H1 (cell line): ENCODE measurements at regions not wholly inside any gene's neighbourhood (a gene's known extent, or its start where the extent isn't known, plus 50 kb on each side); places are given as distances from the start of the nearest gene placed in this dataset.

Source experiments
- CTCF ChIA-PET: fragments of 300-600 bp; sonication (Branson Sonifier 250); formaldehyde crosslinking; loops from one replicate; lab custom pipeline; 2021; ENCODE audit not compliant: partially characterized antibody; lab: Charles Lee
- POLR2A ChIA-PET: fragments of 300-600 bp; sonication (Branson Sonifier 250); formaldehyde crosslinking; loops from one replicate; lab custom pipeline; 2021; ENCODE audit warnings: inconsistent platforms; ENCODE audit not compliant: partially characterized antibody; lab: Charles Lee
- DNase-seq, 2 experiments: peaks; one replicate each; pipeline versions ENCODE4 v3.0.0 to v3.0.0-alpha.2; 2010 to 2022; ENCODE audit warnings: low spot score in 2 of 2, low read depth in 1 of 2, mixed read lengths in 1 of 2
- FAIRE-seq: peaks from 2 replicates; lab custom pipeline; 2011; peaks lifted over from hg19 to GRCh38; lab: Jason Lieb, UNC
- H2AFZ ChIP-seq: 2 replicates; pipeline ENCODE4 v1.8.1; 2012; ENCODE audit warnings: low read length, inconsistent platforms
- H2AK5ac ChIP-seq: 2 replicates; pipeline ENCODE4 v1.6.1; 2013; ENCODE audit warnings: low read depth, low read length
- H2BK120ac ChIP-seq: replicated peaks from 2 replicates; pipeline ENCODE3; 2013; ENCODE audit warnings: low read depth, low read length, inconsistent platforms
- H2BK12ac ChIP-seq: 2 replicates; pipeline ENCODE4 v1.6.1; 2013; ENCODE audit warnings: low read depth, low read length
- H2BK15ac ChIP-seq: 2 replicates; pipeline ENCODE4 v1.6.1; 2013; ENCODE audit warnings: low read length
- H2BK20ac ChIP-seq: 2 replicates; pipeline ENCODE4 v1.6.1; 2013; ENCODE audit warnings: low read length
- H2BK5ac ChIP-seq: 2 replicates; pipeline ENCODE4 v1.6.1; 2013; ENCODE audit warnings: low read depth, low read length
- H3K14ac ChIP-seq: 2 replicates; pipeline ENCODE4 v1.6.1; 2013; ENCODE audit warnings: inconsistent platforms; ENCODE audit not compliant: insufficient read length
- H3K18ac ChIP-seq: 2 replicates; pipeline ENCODE4 v1.6.1; 2013; ENCODE audit warnings: low read length; ENCODE audit errors: extremely low read depth
- H3K23ac ChIP-seq: 2 replicates; pipeline ENCODE4 v1.6.1; 2013; ENCODE audit warnings: inconsistent platforms; ENCODE audit not compliant: insufficient read length
- H3K23me2 ChIP-seq: 2 replicates; pipeline ENCODE4 v1.6.1; 2013; ENCODE audit warnings: low read depth, low read length
- H3K27ac ChIP-seq: 2 replicates; pipeline ENCODE4 v1.6.1; 2011; ENCODE audit warnings: low read depth, low read length, inconsistent platforms
- H3K27me3 ChIP-seq, 4 experiments: replicated peaks in 1 of 4; 1 replicate in 1 of 4; 2 replicates in 3 of 4; pipeline versions ENCODE4 v1.6.1 to v1.8.1; 2011 to 2013; ENCODE audit warnings: low read length in 3 of 4, mild to moderate bottlenecking in 3 of 4, inconsistent platforms in 2 of 4, mixed read lengths in 2 of 4, moderate library complexity in 1 of 4; ENCODE audit not compliant: control insufficient read depth in 3 of 4, insufficient read depth in 3 of 4; ENCODE audit errors: extremely low read depth in 1 of 4
- H3K36me3 ChIP-seq, 4 experiments: 2 replicates each; pipeline versions ENCODE4 v1.6.1 to v1.8.1; 2011 to 2013; ENCODE audit warnings: mild to moderate bottlenecking in 4 of 4, low read length in 3 of 4, moderate library complexity in 2 of 4, control low read depth in 1 of 4, inconsistent platforms in 1 of 4; ENCODE audit not compliant: insufficient read depth in 4 of 4, control insufficient read depth in 2 of 4
- H3K4ac ChIP-seq: replicated peaks from 2 replicates; pipeline ENCODE3; 2013; ENCODE audit warnings: low read length, low read depth, mixed read lengths, inconsistent platforms; ENCODE audit not compliant: insufficient read length
- H3K4me1 ChIP-seq, 4 experiments: replicated peaks in 1 of 4; 1 replicate in 1 of 4; 2 replicates in 3 of 4; pipeline versions ENCODE4 v1.6.1 to v1.8.1; 2011 to 2013; ENCODE audit warnings: low read length in 3 of 4, inconsistent platforms in 2 of 4, mixed read lengths in 1 of 4; ENCODE audit not compliant: insufficient read depth in 4 of 4, control insufficient read depth in 3 of 4
- H3K4me2 ChIP-seq, 2 experiments: 2 replicates each; pipeline versions ENCODE4 v1.6.1 to v1.8.1; 2011 to 2013; ENCODE audit warnings: low read depth in 2 of 2, low read length in 2 of 2, control low read depth in 1 of 2, inconsistent platforms in 1 of 2, mild to moderate bottlenecking in 1 of 2; ENCODE audit not compliant: insufficient read depth in 1 of 2
- H3K4me3 ChIP-seq, 4 experiments: fragments of 200-600, 300-600 bp in 1 of 4; sonication (generic), shearing (Covaris generic), sonication (Bioruptor Twin) in 1 of 4; 2 replicates each; pipeline versions ENCODE4 v1.5.1 to v1.8.1; 2011 to 2016; ENCODE audit warnings: low read length in 4 of 4, low read depth in 3 of 4, control low read depth in 2 of 4, inconsistent platforms in 2 of 4, mild to moderate bottlenecking in 2 of 4, mixed read lengths in 1 of 4, moderate library complexity in 1 of 4; ENCODE audit not compliant: insufficient read depth in 2 of 4; ENCODE audit errors: extremely low read depth in 1 of 4
- H3K56ac ChIP-seq: replicated peaks from 2 replicates; pipeline ENCODE3; 2013; ENCODE audit warnings: low read depth, mild to moderate bottlenecking, mixed read lengths, low read length, inconsistent platforms; ENCODE audit not compliant: insufficient read length
- H3K79me1 ChIP-seq: 2 replicates; pipeline ENCODE4 v1.6.1; 2013; ENCODE audit warnings: low read depth, low read length, control low read depth
- H3K79me2 ChIP-seq, 2 experiments: 2 replicates each; pipeline versions ENCODE4 v1.6.1 to v1.8.1; 2012 to 2013; ENCODE audit warnings: low read length in 2 of 2, mild to moderate bottlenecking in 2 of 2, inconsistent platforms in 1 of 2; ENCODE audit not compliant: insufficient read depth in 2 of 2, control insufficient read depth in 1 of 2
- H3K9ac ChIP-seq, 4 experiments: replicated peaks in 1 of 4; 1 replicate in 1 of 4; 2 replicates in 3 of 4; pipeline versions ENCODE4 v1.6.1 to v1.8.1; 2011 to 2013; ENCODE audit warnings: low read depth in 3 of 4, low read length in 3 of 4, control low read depth in 2 of 4, mild to moderate bottlenecking in 2 of 4, moderate library complexity in 2 of 4, inconsistent platforms in 1 of 4; ENCODE audit errors: extremely low read depth in 1 of 4
- H3K9me3 ChIP-seq, 2 experiments: 2 replicates each; pipeline versions ENCODE4 v1.6.1 to v1.8.1; 2012 to 2013; ENCODE audit warnings: mild to moderate bottlenecking in 2 of 2, moderate library complexity in 2 of 2, control low read depth in 1 of 2, inconsistent platforms in 1 of 2, low read depth in 1 of 2, low read length in 1 of 2, mixed read lengths in 1 of 2; ENCODE audit not compliant: insufficient read depth in 2 of 2
- H4K20me1 ChIP-seq, 2 experiments: replicated peaks in 1 of 2; 2 replicates each; pipeline versions ENCODE3 to v1.8.1; 2011 to 2013; ENCODE audit warnings: inconsistent platforms in 2 of 2, low read length in 2 of 2, mild to moderate bottlenecking in 1 of 2; ENCODE audit not compliant: insufficient read depth in 2 of 2, control insufficient read depth in 1 of 2
- H4K5ac ChIP-seq: 2 replicates; pipeline ENCODE4 v1.6.1; 2013; ENCODE audit warnings: low read length, low read depth, mixed read lengths, inconsistent platforms; ENCODE audit not compliant: insufficient read length
- H4K8ac ChIP-seq: 2 replicates; pipeline ENCODE4 v1.8.0; 2013; ENCODE audit warnings: mild to moderate bottlenecking, moderate library complexity, low read length, inconsistent platforms; ENCODE audit not compliant: insufficient read depth; ENCODE audit errors: extremely low read depth
- H4K91ac ChIP-seq: replicated peaks from 2 replicates; pipeline ENCODE3; 2013; ENCODE audit warnings: low read length, mixed read lengths, inconsistent platforms; ENCODE audit not compliant: insufficient read length
- CBX5 ChIP-seq: fragments of 300-800, 300-1000 bp; sonication (generic); IDR thresholded peaks from 2 replicates; pipeline ENCODE4 v1.7.1; 2016; ENCODE audit warnings: antibody characterized with exemption, low read length, low read depth
- CHD1 ChIP-seq: IDR thresholded peaks from 2 replicates; pipeline ENCODE4 v1.6.1; 2012; ENCODE audit warnings: low read depth, low read length, improper control_type of control experiment
- KDM1A ChIP-seq: fragments of 200-600, 300-600 bp; sonication (generic); IDR thresholded peaks from 2 replicates; pipeline ENCODE4 v1.7.1; 2016; ENCODE audit warnings: mild to moderate bottlenecking, low read length, borderline replicate concordance
- KDM4A ChIP-seq: IDR thresholded peaks from one replicate; pipeline ENCODE4 v1.7.1; 2012; ENCODE audit warnings: low read depth, mild to moderate bottlenecking, moderate library complexity, low read length, inconsistent platforms; ENCODE audit not compliant: severe bottlenecking
- SP4 ChIP-seq: IDR thresholded peaks from 2 replicates; pipeline ENCODE4 v1.6.1; 2012; ENCODE audit warnings: low read length, inconsistent platforms
- SUZ12 ChIP-seq: fragments of 200-600 bp; sonication (generic); IDR thresholded peaks from 2 replicates; pipeline ENCODE4 v1.6.1; 2012; ENCODE audit warnings: mild to moderate bottlenecking, inconsistent platforms, low read length, moderate library complexity, mixed read lengths
- TBP ChIP-seq: IDR thresholded peaks from 2 replicates; pipeline ENCODE4 v1.6.1; 2011; ENCODE audit warnings: low read depth, low read length, improper control_type of control experiment
- TCF12 ChIP-seq: IDR thresholded peaks from 2 replicates; pipeline ENCODE4 v1.6.1; 2011; ENCODE audit warnings: low read depth, mild to moderate bottlenecking, low read length
- WGBS, 2 experiments: shearing (Covaris generic) in 1 of 2; methylation state at CpG; one replicate each; pipeline versions ENCODE4 v1.1.6 to v1.1.7; 2013 to 2015; ENCODE audit warnings: low lambda C conversion rate in 2 of 2, mixed read lengths in 2 of 2, inconsistent platforms in 1 of 2, low coverage in 1 of 2, missing lambda C conversion rate in 1 of 2; ENCODE audit not compliant: insufficient replicate concordance in 2 of 2, insufficient coverage in 1 of 2, insufficient read length in 1 of 2; ENCODE audit errors: extremely low coverage in 1 of 2, missing lambda C conversion rate in 1 of 2; 5-methylcytosine and 5-hydroxymethylcytosine counted together

DNA sequence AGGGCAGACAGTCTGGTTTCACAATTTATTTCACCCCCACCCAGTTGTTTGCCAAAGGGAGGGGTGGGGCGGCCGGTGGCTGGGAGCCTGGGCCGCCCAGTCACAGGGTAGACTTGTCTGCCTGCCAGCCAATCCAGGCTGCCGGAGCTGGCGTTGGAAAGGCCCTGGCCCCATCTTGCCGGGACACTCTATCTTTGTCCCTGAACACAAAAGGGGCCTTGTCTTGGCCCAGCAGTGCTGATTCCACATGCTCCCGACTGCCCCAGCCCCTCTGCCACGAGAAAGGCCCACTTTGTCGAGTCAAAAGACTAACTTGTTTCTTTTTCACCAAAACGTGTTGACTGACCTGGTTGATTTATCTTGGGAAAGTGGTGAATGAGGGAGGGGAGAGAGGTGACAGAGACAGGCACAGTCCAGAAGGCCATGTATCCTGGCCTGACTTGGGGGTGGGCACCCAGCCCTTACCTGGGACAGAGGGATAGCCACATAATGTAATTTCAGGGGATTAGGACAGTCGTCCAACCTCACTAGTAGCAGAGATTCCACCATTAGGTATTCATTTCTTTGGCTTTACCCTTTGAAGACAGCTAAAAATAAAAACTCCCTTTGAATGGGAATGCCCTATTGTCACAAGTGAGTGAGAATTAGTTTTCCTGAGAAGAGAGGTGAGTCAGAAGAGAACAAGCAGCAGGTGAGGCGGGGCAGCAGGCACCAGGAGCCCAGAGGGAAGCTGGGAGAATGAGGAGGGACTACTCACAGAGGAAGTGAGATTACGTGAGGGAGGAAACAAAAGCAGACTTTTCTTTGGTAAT is 67.0 kb upstream of the SIRPA start:
- ChIA-PET POLR2A (interaction anchor here (1.3 to 1.4 kb wide), 2 partner anchors 12 to 14 kb away, joined by 3 read pairs; no protein-coding TSS in a partner anchor), CTCF (no interaction called here)
- H3K4me2 ChIP-seq = no peak overlapping the region
- no peak overlapping the region for H2BK12ac ChIP-seq
- H3K4me1 ChIP-seq = peaks cover 0 to 4% (median 0%) of the 10 kb centered on the region in 4 experiments; a peak in 1 of 7 replicates
- H3K23me2 ChIP-seq = no peaks in the 10 kb centered on the region; the same call in 1 of the 2 replicates
- H4K5ac ChIP-seq = no peak overlapping the region
- no peak overlapping the region for H4K91ac ChIP-seq
- H4K20me1 ChIP-seq = peaks cover 0 to 2% of the 10 kb centered on the region in 2 experiments
- H3K79me1 ChIP-seq = no peaks in the 10 kb centered on the region
- no peaks in the 10 kb centered on the region for H3K9me3 ChIP-seq
- H3K9ac ChIP-seq = no peak overlapping the region
- H2BK15ac ChIP-seq = 0 out of 2 replicates have a peak overlapping the region, but pooled peaks have one; percentile 67
- H3K23ac ChIP-seq = no peak overlapping the region
- H2AFZ ChIP-seq = peak overlapping the region; percentile 85; the same call in 1 of the 2 replicates
- H3K79me2 ChIP-seq = no peaks in the 10 kb centered on the region
- 81% methylated on average over 13 of the region's 13 CpGs; no CpG with 5 or more reads in 1 of the 2 experiments for WGBS, 2 experiments
- FAIRE-seq (no peak), DNase-seq (no peak)
- no peak overlapping the region; the same call in 1 of the 2 replicates for H3K18ac ChIP-seq
- H3K36me3 ChIP-seq = no peaks in the 10 kb centered on the region
- no peaks in the 10 kb centered on the region for H3K27me3 ChIP-seq
- H2BK20ac ChIP-seq = no peak overlapping the region
- H3K27ac ChIP-seq = no peak overlapping the region
- no peak overlapping the region for H3K56ac ChIP-seq
- H3K4me3 ChIP-seq = no peak overlapping the region; a peak in 1 of 8 replicates
- H2BK120ac ChIP-seq = no peak overlapping the region
- no peak overlapping the region for H2BK5ac ChIP-seq
- TF ChIP-seq CHD1 (no peak), KDM1A (0 out of 2 replicates have a peak, but pooled peaks have one; percentile 42), TBP (no peak), SUZ12 (no peak), TCF12 (no peak), SP4 (no peak), KDM4A (no peak), CBX5 (no peak)
- no peak overlapping the region for H2AK5ac ChIP-seq
- H3K4ac ChIP-seq = no peak overlapping the region
- no peak overlapping the region for H3K14ac ChIP-seq
- H4K8ac ChIP-seq = no peak overlapping the region
